ENCODE measurements at regions not wholly inside any gene's neighbourhood (a gene's known extent, or its start where the extent isn't known, plus 50 kb on each side); places are given as distances from the start of the nearest gene placed in this dataset.
"Not testable (repeated sequence)": the region's sequence is repeated elsewhere in the genome, so short reads cannot be mapped to it uniquely, and the experiment has no call there.

DNA sequence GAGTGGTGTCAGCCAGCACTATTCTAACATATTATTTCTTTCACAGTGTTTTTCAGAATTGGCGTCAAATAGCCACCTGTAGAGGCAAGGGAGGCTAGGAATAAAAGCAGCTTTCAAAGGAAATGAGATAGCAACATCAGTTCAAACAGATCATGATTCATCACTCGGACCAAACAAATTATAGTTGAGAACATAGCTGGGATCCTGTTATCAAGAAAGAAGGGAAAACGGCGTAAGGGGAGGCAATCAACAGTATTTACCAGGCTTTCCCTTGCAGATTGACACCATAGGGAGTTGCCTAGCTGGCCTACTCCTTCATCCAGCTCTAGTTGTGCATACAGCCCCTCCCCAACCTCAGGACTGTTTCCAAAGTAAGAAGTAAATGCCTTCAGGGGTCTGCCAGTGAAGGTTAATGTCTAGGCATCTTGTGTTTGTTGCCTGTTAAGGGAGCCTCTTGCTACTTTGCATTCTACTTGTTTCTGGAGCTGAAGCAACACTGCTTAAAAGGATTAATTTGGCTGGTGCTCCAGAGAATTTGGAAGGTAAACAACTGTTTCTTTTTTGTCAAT is 286.5 kb downstream of the NSUN3 start:
- DNase-seq = no peak

DNA sequence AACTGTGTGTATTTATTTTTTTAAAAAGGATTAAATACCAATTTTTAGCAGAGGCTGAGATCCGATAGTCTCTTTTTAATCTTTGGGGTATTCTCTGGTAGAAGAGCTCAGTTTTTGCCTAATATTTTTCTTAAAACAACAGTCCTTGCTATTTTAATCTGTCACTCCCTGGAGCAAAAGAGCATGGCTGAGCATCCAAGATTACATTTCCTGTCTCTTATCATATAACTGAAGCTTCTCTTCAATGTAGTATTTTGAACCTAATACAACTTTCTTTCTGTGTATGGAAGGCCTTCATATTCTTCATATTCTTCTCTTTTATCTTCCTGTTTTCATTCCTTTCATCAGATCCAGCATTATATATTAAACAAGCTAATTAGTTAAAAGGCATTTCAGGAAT is 293.7 kb downstream of the NSUN3 start:
- no peak for DNase-seq

DNA sequence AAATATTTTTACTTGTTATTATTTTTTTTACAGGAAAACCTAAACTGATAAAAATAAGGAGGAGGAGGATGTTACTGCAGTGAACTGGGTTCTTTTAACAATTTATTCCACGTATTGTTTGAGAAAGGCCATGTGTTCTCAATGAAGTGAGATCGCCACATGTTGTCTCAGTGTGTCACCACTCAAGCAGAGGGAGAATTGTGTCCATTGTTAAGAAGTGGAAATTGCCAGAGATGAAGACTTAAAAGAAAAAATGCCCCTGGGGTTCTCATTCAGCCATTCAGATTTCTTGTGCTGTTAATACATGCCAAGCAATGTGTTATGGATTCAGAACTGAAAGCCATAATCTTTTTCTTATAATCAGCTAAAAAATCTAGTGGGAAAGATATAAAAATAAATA is 297.1 kb downstream of the NSUN3 start:
- DNase-seq = no peak

DNA sequence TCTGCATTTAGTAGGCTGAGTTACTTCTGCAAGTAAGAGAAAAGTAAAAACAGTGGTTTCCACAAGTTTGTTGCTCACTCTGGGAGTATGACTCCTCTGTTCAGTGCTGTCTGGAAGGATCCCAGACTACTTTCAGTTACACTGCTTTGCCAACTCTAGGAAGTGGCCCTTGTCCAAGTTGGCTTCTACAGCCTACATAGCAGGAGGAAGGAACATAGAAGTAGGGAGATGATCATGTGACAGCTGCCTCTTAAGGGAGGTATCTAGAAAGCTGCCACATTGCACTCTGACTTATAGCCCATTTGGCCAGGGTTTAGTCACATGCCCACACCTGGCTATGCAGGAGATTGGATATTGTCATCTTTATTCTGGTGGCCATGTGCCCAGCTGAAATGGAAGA is 298.1 kb downstream of the NSUN3 start:
- DNase-seq = no peak

DNA sequence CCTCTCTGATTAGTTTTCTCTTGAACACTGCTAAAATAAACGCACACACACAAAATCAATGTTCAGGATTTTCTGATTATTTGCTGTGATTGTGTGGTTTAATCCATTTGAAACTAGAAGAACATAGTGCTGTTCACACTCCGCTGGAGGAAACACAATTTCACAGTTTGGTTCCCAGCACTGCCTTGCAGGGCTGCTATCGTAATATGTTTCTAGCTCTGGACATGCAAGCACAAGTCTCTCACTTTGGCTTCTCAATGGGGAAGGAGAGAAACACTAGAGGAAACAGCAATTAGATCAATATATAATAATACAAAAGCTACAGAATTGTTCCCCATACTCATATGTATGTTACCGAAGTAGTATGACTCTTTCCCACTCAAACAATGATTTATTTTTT is 299.5 kb downstream of the NSUN3 start:
- no peak for DNase-seq

DNA sequence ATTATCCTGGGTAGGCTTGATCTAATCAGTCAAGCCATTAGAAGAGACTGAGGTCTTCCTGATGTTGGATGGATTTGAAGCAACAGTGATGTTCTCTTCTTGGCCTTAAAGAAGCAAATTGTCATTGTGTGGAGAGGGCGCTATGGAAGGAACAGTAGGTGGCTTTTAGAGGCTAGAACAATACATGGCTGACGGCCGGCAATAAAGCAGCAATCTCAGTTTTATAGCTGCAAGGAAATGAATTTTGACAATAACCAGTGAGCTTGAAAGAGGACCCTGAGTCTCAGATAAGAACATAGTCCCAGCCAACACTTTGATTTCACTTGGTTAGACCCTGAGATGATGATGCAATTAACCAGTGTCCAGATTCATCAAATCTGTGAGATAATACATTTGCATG is 302.1 kb downstream of the NSUN3 start:
- DNase-seq = no peak

DNA sequence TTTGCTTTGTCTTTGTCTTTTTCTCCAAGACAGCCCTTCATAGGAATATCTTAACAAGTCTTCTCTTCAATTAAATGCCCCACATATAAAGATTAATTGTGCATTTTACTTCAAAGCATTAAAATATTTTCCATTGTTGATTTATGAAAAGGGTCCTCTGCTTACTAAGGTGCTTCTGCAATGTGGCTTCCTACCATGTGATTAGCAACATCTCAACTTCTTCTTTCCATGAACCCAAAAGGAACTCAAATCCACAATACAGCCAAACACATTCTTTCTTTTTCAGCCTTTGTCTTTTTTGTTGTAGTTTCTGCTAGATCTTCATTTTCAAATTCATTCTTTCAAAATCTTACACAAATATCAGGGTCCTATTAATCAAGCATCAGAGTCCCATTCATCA is 309.2 kb downstream of the NSUN3 start:
- DNase-seq = no peak

DNA sequence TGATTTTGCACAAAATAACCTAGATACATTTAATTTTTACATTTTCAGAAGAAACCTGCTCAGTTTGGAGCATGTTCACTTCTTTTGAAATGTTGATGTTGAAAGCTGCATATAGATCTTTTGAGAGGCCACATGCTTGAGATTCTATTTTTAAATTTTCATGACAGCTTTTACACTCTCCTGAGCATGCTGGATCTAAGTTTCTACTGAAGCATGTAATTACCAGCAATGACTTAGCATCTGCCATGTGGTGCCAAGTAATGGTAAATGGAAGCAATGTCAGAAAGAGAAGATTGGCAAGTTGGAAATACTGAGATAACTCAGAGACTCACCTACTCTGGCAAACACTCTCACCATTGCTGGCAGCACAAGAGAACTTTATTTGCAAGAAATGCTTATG is 310.6 kb downstream of the NSUN3 start:
- DNase-seq = no peak

DNA sequence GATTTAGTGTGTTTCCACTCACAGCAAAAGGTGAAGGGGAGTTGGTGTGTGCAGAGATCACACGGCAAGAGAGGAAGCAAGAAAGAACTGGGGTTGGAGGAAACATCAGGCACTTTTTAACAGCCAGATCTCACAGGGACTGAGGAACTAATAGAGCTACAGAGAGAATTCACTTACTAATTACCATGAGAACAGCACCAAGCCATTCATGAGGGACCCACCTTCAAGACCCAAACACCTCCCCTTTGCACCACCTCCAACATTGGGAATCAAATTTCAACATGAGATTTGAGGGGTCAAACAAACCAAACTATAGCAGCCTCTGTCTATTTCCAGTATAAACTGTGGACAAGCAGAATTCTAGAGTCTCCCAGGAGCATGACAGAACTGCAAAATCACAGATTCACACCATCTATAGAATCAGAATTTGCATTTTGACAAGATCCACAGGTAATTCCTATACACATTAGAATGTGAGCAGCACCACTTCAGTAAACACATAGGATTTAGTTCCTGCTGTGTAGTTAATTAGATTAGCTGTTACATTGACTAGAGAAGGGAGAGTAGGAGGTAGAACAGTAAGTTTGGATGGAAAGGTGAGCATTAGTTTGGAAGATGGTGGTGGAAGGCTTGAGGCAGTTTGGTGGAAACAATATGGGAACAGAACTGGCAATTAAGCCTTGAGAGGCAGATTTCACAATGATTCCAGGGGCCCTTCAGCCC is 311.7 kb downstream of the NSUN3 start:
- no peak for DNase-seq

DNA sequence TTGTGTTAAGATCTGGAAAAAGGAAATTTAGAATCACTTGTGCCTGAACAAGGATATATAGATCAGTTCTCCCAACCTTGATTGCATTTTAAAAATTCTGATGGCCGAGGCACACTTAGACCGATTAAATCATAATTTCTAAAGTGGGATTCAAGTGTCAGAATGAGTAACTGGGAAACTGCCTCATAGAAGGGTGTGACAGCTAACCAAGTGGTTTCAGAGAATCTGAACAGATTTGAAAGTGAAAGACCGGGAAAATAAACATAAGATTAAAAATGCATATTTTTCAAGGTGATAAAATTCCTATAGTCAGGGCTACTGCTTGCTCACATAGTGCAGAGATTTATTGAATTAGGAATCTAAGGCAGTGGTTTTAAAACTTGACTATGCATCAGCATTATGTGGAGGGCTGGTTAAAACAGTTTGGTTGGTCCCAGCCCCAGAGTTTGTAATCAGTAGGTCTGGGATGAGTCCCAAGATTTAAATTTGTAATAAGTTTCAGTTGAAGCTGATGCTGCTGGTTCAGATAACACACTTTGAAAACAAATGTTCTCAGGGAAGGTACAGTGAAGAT is 314.3 kb downstream of the NSUN3 start:
- DNase-seq = not testable (repeated sequence)

DNA sequence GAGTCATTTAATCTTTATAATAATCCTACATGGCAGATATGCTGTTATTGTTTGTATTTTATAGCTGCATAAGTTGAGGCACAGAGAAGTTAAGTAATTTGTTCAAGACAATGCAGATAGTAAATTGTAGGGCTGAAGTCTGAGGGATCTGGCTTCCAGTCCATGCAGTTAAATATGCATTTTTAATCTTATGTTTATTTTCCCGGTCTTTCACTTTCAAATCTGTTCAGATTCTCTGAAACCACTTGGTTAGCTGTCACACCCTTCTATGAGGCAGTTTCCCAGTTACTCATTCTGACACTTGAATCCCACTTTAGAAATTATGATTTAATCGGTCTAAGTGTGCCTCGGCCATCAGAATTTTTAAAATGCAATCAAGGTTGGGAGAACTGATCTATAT is 315.0 kb downstream of the NSUN3 start:
- not testable (repeated sequence) for DNase-seq

DNA sequence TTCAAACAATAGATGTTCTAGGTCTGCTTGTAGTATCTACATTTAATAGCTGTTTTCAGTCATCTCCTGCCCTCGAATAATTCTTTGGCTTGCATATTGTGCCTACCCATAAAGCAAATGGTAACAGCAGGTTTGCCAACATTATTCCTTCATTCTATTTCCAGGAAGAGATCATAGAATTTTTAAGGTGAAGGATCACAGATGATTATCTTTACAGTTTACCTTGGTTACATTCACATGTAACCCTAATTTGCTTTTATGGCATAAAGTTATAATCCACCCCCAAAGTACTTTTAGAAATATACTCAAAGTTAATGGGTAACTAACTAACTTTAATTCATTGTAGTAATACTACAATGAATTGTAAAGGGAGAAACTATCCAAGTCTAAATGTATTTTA is 315.5 kb downstream of the NSUN3 start:
- DNase-seq = no peak

DNA sequence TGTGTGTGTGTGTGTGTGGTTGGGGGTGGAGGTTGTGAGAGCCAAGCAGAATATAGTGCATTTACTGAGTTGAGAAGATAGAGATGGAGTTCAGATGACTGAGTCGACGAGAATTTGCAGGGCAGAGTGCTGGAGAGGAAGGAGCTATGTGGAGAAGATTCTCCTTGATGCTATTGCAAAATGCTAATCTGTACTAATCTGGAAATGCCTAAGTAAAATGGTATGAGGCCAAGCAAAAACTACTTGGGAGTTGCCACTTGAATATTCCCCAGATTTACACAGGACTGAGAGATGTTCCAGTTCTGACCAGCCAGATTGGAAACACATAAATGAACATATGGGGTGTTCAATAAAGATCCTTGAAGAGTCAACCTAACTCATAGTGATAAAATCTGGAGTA is 316.4 kb downstream of the NSUN3 start:
- no peak for DNase-seq

DNA sequence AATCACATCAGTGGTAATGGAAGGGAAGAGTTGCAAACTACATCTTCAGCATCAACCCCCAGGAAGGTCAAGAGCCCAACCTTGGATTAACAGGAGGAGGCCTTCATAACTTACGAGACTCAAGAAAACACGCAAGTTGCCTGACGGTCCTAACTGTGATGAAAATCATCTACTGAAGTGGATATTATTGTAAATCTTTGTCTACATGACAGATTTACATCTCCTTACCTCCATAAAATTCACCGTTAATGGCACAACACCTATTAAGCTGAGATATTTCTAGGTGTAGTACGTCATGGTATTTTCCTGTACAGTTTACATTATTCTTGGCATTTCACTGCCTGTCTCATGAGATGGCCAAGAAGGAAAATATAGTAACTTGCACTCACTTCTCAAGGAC is 332.0 kb downstream of the NSUN3 start:
- DNase-seq = no peak

DNA sequence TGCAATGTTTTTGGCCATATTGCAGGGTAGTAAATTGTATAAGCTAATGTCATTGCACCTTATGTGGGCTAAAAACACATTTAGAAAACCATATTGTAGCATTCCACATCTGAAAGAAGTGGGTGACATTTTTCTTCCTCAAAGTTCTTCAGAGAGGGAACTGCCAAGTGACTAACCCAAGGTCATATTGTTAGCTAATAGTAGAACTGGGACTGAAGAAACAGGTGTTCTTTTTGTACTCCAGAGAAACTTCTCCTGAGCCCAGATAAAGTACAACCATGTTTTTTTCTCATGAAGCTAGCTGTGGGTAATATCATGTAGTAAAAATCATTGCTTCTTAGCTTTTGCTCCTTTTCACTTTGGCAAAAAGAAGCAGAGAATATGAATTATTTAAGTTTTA is 333.0 kb downstream of the NSUN3 start:
- no peak for DNase-seq

DNA sequence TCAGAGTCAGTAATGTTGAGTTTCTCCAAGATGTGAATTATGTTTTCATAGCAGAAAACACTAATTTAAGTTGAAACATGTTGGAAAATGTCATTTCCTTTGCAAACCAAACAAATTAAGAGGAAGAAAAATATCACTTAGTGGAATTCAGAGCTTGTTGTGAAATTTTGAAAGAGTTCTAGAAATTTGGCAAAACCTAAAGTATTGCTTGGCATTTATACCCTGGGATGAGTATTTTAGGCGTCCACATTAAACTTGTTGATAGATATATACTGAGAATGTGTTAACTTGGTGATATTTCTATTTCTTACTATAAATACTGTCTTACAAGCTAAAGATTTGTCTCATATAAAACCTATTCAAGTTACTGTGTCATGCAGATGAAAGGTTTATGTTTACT is 335.2 kb downstream of the NSUN3 start:
- DNase-seq = no peak

DNA sequence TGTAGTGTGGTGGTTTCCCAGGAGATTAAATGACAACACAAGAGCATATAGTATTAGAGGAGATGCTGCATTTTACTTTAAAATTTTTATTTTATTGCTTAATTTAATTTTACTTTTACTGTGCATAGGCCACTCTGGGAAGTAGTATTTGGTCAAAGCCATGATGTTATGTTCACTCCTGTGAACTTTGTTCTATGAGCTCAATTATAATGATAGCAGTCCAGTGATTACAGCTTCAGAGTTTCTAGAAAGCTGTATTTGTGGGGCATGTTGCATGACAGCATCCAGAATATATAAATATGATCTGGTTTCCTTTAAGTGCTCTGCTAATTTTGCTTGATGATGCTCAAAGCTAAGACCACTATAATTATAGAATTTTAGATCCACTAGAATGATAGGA is 338.6 kb downstream of the NSUN3 start:
- DNase-seq = no peak

DNA sequence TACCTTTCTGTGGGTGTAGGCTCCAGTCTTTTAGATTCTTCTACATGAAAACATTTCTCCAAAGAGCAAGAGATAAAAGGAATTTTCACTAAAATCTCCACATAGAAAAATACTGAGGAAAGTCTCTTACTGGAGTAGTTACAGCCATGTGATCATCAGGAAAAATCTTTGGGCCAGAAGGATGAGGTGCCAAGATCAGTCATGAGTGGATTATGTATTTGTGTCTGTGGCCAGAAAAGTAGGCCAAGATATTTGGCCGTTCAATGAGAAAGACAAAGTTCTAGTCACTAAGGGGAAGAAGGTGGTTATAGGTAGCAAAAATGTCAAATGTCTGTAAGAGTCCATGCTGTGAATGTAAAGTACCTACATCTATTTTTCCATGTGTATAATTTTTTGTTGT is 339.3 kb downstream of the NSUN3 start:
- no peak for DNase-seq

DNA sequence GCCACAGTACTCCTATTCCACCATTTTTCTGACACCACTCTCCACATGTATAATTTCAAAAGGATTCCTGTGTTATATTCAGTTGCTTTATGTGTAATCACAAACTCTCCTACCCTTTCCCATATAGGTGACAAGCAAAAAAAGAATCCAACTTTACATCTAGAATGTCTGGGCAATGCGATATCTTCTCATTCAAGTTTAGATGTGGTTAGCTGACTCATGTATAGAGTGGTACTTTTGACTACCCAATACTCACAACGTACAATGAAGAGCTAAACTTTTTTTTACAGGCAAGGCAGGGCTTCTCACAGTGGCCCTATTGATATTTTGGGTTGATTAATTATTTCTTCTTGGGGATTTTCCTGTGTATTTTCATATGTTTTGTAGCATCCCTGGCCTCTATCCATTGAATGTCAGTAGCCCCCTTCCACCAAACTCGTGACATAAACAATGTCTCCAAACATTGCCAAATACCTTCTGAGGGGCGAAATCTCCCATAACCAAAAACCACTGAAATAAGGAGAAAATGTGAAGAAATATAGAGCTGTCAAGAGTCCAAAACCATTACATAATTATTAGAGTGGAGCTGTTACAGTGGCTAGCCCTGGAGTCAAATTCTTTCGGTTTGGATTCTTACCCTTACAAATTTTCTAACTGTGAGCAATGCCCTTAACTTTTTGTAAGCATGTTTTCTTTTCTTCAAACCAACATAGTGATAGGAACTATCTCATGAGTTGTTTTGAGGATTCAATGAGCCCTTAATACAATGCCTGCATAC is 342.6 kb downstream of the NSUN3 start:
- DNase-seq = no peak

DNA sequence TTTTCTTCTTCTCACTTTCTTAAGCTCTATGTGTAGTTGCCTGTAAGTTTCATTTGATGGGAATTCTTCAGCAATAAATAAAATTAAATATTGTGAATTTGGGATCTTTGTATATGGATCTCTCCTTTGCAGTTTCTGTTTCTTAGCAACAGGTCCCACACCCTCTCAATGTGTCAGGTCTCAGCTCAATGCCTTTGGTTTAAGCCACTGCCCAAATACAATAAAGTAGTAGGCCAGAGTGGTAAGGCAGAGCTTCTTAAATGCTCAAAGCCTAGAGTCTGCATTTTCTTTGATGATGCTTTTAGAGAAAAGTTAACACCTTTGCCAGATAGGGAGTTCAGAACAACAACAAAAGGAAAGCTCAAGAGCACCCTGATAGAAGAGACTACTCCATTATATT is 343.7 kb downstream of the NSUN3 start:
- DNase-seq = no peak

DNA sequence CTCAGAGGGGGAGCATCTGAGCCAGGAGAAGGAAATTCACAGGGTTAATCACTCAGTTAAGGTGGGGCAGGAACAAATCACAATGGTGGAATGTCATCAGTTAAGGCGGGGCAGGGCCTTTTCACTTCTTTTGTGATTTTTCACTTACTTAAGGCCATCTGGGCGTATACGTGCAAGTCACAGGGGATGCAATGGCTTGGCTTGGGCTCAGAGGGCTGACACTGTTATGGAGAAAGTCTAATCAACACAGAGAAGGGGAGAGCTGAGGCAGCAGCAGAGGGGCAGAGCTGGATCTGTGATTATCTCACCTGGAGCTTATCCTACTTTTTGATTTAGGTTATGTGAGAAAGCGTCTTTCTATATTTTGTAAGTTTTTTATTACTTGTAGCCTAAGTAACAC is 350.1 kb downstream of the NSUN3 start:
- DNase-seq = not testable (repeated sequence)

DNA sequence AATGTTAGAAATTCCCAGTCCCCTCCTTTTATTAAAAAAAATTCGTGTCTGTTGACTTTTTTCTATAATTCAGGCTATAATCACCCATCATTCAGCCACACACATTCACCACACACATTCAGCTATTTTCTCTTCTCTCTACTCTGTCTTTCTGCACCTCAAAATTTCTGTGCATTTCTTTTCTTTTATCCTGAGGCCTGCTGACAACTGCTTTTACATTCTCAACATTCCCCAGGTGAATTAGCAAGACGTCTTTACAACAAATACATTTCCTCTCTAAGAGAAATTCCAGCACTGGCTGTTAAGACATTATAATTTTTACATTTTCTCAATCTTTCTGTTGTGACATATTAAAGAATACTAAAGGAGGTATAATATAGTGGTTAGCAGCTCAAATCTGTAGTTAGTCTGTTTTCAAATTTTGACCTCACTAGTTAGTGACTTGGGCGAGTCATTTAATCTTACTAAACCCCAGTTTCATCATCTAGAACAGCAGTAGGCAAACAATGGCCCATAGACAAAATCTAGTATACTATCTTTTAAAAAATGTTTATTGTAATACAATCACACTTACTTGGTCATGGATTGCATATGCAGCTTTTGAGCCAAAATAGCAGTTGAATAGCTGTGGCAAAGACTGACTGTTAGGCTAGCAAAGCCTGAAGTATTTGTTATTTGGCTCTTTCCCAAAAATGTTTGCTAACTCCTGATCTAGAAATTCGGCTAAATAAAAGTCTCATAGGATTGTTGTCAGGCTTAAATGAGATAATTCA is 350.7 kb downstream of the NSUN3 start:
- DNase-seq = no peak

DNA sequence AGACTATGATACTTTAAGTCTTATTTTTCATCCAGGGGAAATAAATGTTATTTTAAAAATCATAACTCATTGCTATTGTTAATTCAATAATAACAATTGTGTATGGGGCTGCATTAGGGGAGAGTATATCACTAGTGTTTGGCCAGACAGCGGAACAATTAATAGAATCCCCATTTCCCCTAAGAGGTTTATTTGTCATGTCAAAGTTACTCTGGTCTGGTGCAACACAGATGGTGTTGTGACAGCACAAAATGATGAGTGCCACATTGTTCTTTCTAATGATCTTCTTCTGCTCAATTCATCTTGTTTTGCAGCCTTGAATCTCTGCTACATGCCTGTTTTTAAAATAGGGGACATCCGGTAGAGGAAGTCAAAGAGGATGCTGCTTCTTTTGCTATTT is 351.6 kb downstream of the NSUN3 start:
- no peak for DNase-seq
